HEK293 (cell line): ENCODE measurements at regions not wholly inside any gene's neighbourhood (a gene's known extent, or its start where the extent isn't known, plus 50 kb on each side); places are given as distances from the start of the nearest gene placed in this dataset.

ENCODE experiments used
- CTCF ChIA-PET: fragments of 350-600 bp; formaldehyde crosslinking; extraction: SDS; loops from one replicate; lab custom pipeline; 2021; ENCODE audit warnings: antibody characterized with exemption; lab: Yijun Ruan, JAX
- POLR2A ChIA-PET: fragments of 300-600 bp; formaldehyde crosslinking; extraction: SDS; loops from one replicate; lab custom pipeline; 2020; ENCODE audit warnings: antibody characterized with exemption, inconsistent platforms; lab: Yijun Ruan, JAX
- H3K27ac ChIP-seq: fragments of 200-500 bp; sonication (Bioruptor generic); 2 replicates; pipeline ENCODE4 v1.5.1; 2014; ENCODE audit warnings: low read depth, low read length, control low read depth, inconsistent platforms; ENCODE audit errors: extremely low read depth
- H3K36me3 ChIP-seq, 2 experiments: fragments of 200-500 bp in 1 of 2; sonication (Bioruptor generic) in 1 of 2; 1 replicate in 1 of 2; 2 replicates in 1 of 2; pipeline ENCODE4 v1.5.1; 2014 to 2017; ENCODE audit warnings: inconsistent platforms in 2 of 2, low read length in 2 of 2; ENCODE audit not compliant: control insufficient read depth in 2 of 2, insufficient read depth in 1 of 2
- H3K4me1 ChIP-seq: fragments of 200-500 bp; sonication (Bioruptor generic); 2 replicates; pipeline ENCODE4 v1.5.1; 2014; ENCODE audit warnings: mild to moderate bottlenecking, low read length, inconsistent platforms; ENCODE audit not compliant: control insufficient read depth, insufficient read depth
- H3K4me3 ChIP-seq: 2 replicates; pipeline ENCODE4 v1.5.1; 2011; ENCODE audit warnings: low read depth, mild to moderate bottlenecking, control low read depth, low read length, moderate library complexity
- H3K9me3 ChIP-seq: fragments of 200-500 bp; sonication (Bioruptor generic); 2 replicates; pipeline ENCODE4 v1.5.1; 2014; ENCODE audit warnings: low read depth, low read length, inconsistent platforms; ENCODE audit not compliant: control insufficient read depth, insufficient read depth
- FEZF1 ChIP-seq: fragments of 450-650 bp; formaldehyde crosslinking; IDR thresholded peaks from 2 replicates; pipeline ENCODE4 v1.5.1; 2016; ENCODE audit warnings: missing biosample characterization, missing genetic modification characterization
- KLF16 ChIP-seq: fragments of 450-650 bp; formaldehyde crosslinking; IDR thresholded peaks from 2 replicates; pipeline ENCODE4 v1.5.1; 2017; ENCODE audit warnings: missing biosample characterization, missing genetic modification characterization
- OVOL3 ChIP-seq: fragments of 450-650 bp; formaldehyde crosslinking; IDR thresholded peaks from 2 replicates; pipeline ENCODE4 v1.5.1; 2016; ENCODE audit warnings: missing biosample characterization, missing genetic modification characterization
- PRDM1 ChIP-seq: fragments of 450-650 bp; formaldehyde crosslinking; IDR thresholded peaks from 2 replicates; pipeline ENCODE4; 2016; ENCODE audit warnings: missing biosample characterization, missing genetic modification characterization
- REPIN1 ChIP-seq: fragments of 450-650 bp; formaldehyde crosslinking; IDR thresholded peaks from 2 replicates; pipeline ENCODE4 v1.5.1; 2017; ENCODE audit warnings: missing biosample characterization, missing genetic modification characterization, low read depth
- WT1 ChIP-seq: fragments of 450-650 bp; formaldehyde crosslinking; IDR thresholded peaks from 2 replicates; pipeline ENCODE4 v1.5.1; 2016; ENCODE audit warnings: missing biosample characterization, missing genetic modification characterization
- ZFP69B ChIP-seq: fragments of 450-650 bp; formaldehyde crosslinking; IDR thresholded peaks from 2 replicates; pipeline ENCODE4 v1.5.1; 2016; ENCODE audit warnings: missing biosample characterization, missing genetic modification characterization
- ZNF174 ChIP-seq: fragments of 450-650 bp; formaldehyde crosslinking; IDR thresholded peaks from 2 replicates; pipeline ENCODE4 v1.5.0; 2017; ENCODE audit warnings: missing biosample characterization, mild to moderate bottlenecking, missing genetic modification characterization
- ZNF274 ChIP-seq, 2 experiments: fragments of 200-500 bp in 1 of 2; fragments of 450-650 bp in 1 of 2; sonication (Bioruptor generic) in 1 of 2; formaldehyde crosslinking in 1 of 2; IDR thresholded peaks; 2 replicates each; pipeline versions ENCODE4 v1.5.1 to v1.6.1; 2014 to 2016; ENCODE audit warnings: borderline replicate concordance in 1 of 2, inconsistent platforms in 1 of 2, low read length in 1 of 2, missing biosample characterization in 1 of 2, missing genetic modification characterization in 1 of 2
- ZNF473 ChIP-seq: fragments of 450-650 bp; formaldehyde crosslinking; IDR thresholded peaks from 2 replicates; pipeline ENCODE4 v1.5.1; 2017; ENCODE audit warnings: missing biosample characterization, missing genetic modification characterization
- ZNF521 ChIP-seq: fragments of 450-650 bp; formaldehyde crosslinking; IDR thresholded peaks from 2 replicates; pipeline ENCODE4 v1.5.1; 2017; ENCODE audit warnings: missing biosample characterization, mild to moderate bottlenecking, missing genetic modification characterization
- ZNF555 ChIP-seq: fragments of 450-650 bp; formaldehyde crosslinking; conservative IDR thresholded peaks from 2 replicates; pipeline ENCODE4 v1.5.1; 2017; ENCODE audit warnings: missing biosample characterization, mild to moderate bottlenecking, missing genetic modification characterization, inconsistent platforms
- ZNF558 ChIP-seq: fragments of 450-650 bp; formaldehyde crosslinking; IDR thresholded peaks from 2 replicates; pipeline ENCODE4 v1.5.1; 2016; ENCODE audit warnings: missing biosample characterization, missing genetic modification characterization
- ZNF561 ChIP-seq: fragments of 450-650 bp; IDR thresholded peaks from 2 replicates; pipeline ENCODE4 v1.5.1; 2018; ENCODE audit warnings: missing biosample characterization, missing genetic modification characterization, borderline replicate concordance
- ZNF660 ChIP-seq: fragments of 450-650 bp; IDR thresholded peaks from 2 replicates; pipeline ENCODE4 v1.5.1; 2018; ENCODE audit warnings: missing biosample characterization, mild to moderate bottlenecking, missing genetic modification characterization
- ZNF76 ChIP-seq: fragments of 450-650 bp; formaldehyde crosslinking; IDR thresholded peaks from 2 replicates; pipeline ENCODE4; 2016; ENCODE audit warnings: low read depth, missing biosample characterization, missing genetic modification characterization, borderline replicate concordance
- ZNF792 ChIP-seq: fragments of 450-650 bp; formaldehyde crosslinking; IDR thresholded peaks from 2 replicates; pipeline ENCODE4 v1.5.1; 2016; ENCODE audit warnings: missing biosample characterization, missing genetic modification characterization
- TF ChIP-seq, protein P1 (sequence below): IDR thresholded peaks from 2 replicates; pipeline ENCODE4 v1.6.1; 2011; ENCODE audit warnings: mild to moderate bottlenecking, low read depth, low read length, borderline replicate concordance
- TF ChIP-seq, protein P2 (sequence below): fragments of 450-650 bp; formaldehyde crosslinking; IDR thresholded peaks from 2 replicates; pipeline ENCODE4 v1.5.1; 2016; ENCODE audit warnings: missing biosample characterization, missing genetic modification characterization
- TF ChIP-seq, protein P3 (sequence below): fragments of 450-650 bp; formaldehyde crosslinking; IDR thresholded peaks from 2 replicates; pipeline ENCODE4 v1.5.1; 2017; ENCODE audit warnings: missing biosample characterization, missing genetic modification characterization
- TF ChIP-seq, protein P4 (sequence below): fragments of 450-650 bp; formaldehyde crosslinking; IDR thresholded peaks from 2 replicates; pipeline ENCODE4 v1.5.1; 2016; ENCODE audit warnings: missing biosample characterization, missing genetic modification characterization
- TF ChIP-seq, protein P5 (sequence below): fragments of 450-650 bp; formaldehyde crosslinking; IDR thresholded peaks from 2 replicates; pipeline ENCODE4 v1.5.1; 2016; ENCODE audit warnings: missing biosample characterization, missing genetic modification characterization
- TF ChIP-seq, protein P6 (sequence below): sonication (generic); formaldehyde crosslinking; IDR thresholded peaks from 2 replicates; pipeline ENCODE4 v1.8.1; 2022; ENCODE audit warnings: mild to moderate bottlenecking, moderate library complexity, missing genetic modification reagents

DNA sequence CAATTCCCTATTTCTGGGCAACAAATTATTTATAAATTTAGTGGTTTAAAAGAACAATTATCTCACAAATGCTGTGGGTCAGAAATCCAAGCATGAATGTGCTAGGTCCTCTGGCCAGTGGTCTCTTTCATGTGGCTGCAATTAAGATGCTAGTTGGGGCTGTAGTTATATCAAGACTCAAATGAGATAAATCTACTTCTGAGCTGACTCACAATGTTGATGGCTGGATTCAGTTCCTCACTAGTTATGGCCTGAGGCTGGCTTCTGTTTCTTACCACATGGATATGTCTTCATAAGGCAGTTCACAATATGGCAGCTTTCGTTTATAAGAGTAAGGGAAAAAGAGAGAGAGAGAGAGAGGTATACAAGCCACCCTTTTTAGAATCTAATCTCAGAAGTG is 717.0 kb downstream of the PRELID2 start (continued):
- TF ChIP-seq, protein P1, sequence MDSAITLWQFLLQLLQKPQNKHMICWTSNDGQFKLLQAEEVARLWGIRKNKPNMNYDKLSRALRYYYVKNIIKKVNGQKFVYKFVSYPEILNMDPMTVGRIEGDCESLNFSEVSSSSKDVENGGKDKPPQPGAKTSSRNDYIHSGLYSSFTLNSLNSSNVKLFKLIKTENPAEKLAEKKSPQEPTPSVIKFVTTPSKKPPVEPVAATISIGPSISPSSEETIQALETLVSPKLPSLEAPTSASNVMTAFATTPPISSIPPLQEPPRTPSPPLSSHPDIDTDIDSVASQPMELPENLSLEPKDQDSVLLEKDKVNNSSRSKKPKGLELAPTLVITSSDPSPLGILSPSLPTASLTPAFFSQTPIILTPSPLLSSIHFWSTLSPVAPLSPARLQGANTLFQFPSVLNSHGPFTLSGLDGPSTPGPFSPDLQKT, result no peak
- TF ChIP-seq ZFP69B (tag by site-specific recombination), result no peak
- TF ChIP-seq ZNF521 (tag by site-specific recombination), result no peak

DNA sequence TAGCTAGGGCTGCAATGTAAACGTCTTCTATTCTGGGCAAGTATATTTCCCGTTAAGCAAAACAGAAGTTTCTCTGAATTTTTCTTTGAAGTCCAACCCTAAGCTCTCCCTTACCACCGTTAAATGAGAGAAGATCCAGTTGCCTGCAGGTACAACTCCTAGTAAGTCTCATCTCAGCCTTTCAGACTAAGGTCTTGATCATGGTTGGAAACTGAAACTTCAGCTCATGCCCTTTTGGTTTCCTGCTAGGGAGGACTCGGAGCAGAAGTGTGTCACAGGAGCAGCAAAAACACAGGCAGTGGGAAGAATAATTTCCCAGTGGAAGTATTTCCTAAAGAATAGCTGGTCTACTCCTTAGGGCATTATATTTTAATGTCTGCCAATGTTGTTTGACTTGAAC is 717.9 kb downstream of the PRELID2 start:
- no peak overlapping the region for H3K4me3 ChIP-seq
- POLR2A ChIA-PET, result no interaction called here
- no peaks in the 10 kb centered on the region for H3K4me1 ChIP-seq
- H3K9me3 ChIP-seq, result no peaks in the 10 kb centered on the region
- H3K27ac ChIP-seq, result no peak overlapping the region
- CTCF ChIA-PET, result interaction anchor here (0.7 kb wide), 1 partner anchor 62 kb away, joined by 3 read pairs; no protein-coding TSS in a partner anchor
- TF ChIP-seq, protein P2, sequence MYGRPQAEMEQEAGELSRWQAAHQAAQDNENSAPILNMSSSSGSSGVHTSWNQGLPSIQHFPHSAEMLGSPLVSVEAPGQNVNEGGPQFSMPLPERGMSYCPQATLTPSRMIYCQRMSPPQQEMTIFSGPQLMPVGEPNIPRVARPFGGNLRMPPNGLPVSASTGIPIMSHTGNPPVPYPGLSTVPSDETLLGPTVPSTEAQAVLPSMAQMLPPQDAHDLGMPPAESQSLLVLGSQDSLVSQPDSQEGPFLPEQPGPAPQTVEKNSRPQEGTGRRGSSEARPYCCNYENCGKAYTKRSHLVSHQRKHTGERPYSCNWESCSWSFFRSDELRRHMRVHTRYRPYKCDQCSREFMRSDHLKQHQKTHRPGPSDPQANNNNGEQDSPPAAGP (tag by site-specific recombination), result no peak
- TF ChIP-seq, protein P3, sequence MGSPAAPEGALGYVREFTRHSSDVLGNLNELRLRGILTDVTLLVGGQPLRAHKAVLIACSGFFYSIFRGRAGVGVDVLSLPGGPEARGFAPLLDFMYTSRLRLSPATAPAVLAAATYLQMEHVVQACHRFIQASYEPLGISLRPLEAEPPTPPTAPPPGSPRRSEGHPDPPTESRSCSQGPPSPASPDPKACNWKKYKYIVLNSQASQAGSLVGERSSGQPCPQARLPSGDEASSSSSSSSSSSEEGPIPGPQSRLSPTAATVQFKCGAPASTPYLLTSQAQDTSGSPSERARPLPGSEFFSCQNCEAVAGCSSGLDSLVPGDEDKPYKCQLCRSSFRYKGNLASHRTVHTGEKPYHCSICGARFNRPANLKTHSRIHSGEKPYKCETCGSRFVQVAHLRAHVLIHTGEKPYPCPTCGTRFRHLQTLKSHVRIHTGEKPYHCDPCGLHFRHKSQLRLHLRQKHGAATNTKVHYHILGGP, result no peak
- TF ChIP-seq ZNF555 (tag by site-specific recombination) (no peak), ZNF274 (IDR thresholded peaks at IDR 0.05; ENCODE audit: low read length) (no peak), ZNF274 (tag by site-specific recombination; IDR thresholded peaks at IDR 0.05; ENCODE audit: borderline replicate concordance) (no peak), ZNF473 (tag by site-specific recombination) (no peak), PRDM1 (tag by site-specific recombination) (no peak), KLF16 (no peak), ZNF558 (no peak), ZNF660 (tag by site-specific recombination) (no peak), ZNF174 (tag by site-specific recombination) (no peak), ZNF792 (tag by site-specific recombination) (no peak), ZNF76 (tag by site-specific recombination) (no peak), ZNF561 (tag by site-specific recombination) (no peak)
- TF ChIP-seq, protein P4, sequence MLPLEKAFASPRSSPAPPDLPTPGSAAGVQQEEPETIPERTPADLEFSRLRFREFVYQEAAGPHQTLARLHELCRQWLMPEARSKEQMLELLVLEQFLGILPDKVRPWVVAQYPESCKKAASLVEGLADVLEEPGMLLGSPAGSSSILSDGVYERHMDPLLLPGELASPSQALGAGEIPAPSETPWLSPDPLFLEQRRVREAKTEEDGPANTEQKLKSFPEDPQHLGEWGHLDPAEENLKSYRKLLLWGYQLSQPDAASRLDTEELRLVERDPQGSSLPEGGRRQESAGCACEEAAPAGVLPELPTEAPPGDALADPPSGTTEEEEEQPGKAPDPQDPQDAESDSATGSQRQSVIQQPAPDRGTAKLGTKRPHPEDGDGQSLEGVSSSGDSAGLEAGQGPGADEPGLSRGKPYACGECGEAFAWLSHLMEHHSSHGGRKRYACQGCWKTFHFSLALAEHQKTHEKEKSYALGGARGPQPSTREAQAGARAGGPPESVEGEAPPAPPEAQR (tag by site-specific recombination), result no peak
- no peaks in the 10 kb centered on the region for H3K36me3 ChIP-seq

DNA sequence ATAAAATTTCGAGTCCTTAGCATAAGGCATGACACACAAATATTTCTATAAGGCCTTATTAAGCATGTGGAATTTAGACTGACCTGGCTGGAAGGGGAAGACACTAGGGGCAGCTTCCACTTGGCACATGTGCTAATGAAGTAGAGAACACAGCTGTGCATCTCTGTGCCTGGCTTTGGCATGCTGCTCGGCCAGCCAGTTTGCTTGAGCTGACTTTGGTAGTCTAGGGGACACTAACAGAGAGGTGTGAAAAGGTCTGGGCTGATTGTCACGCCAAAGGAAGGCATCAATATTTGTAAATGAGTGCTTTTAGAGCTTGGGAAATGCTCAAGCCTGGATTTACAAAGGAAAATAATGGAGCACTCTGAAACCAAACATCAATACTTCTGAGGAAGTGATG is 723.7 kb downstream of the PRELID2 start:
- Histone ChIP-seq H3K4me1 (no peaks in the 10 kb centered on the region), H3K36me3 (no peaks in the 10 kb centered on the region), H3K4me3 (no peak overlapping the region), H3K9me3 (no peaks in the 10 kb centered on the region), H3K27ac (no peak overlapping the region)
- CTCF ChIA-PET, result no interaction called here
- POLR2A ChIA-PET, result no interaction called here
- TF ChIP-seq OVOL3 (no peak), REPIN1 (tag by site-specific recombination) (no peak), FEZF1 (tag by site-specific recombination) (no peak), WT1 (no peak)
- TF ChIP-seq, protein P5, sequence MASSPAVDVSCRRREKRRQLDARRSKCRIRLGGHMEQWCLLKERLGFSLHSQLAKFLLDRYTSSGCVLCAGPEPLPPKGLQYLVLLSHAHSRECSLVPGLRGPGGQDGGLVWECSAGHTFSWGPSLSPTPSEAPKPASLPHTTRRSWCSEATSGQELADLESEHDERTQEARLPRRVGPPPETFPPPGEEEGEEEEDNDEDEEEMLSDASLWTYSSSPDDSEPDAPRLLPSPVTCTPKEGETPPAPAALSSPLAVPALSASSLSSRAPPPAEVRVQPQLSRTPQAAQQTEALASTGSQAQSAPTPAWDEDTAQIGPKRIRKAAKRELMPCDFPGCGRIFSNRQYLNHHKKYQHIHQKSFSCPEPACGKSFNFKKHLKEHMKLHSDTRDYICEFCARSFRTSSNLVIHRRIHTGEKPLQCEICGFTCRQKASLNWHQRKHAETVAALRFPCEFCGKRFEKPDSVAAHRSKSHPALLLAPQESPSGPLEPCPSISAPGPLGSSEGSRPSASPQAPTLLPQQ (tag by site-specific recombination), result no peak
- TF ChIP-seq, protein P6, sequence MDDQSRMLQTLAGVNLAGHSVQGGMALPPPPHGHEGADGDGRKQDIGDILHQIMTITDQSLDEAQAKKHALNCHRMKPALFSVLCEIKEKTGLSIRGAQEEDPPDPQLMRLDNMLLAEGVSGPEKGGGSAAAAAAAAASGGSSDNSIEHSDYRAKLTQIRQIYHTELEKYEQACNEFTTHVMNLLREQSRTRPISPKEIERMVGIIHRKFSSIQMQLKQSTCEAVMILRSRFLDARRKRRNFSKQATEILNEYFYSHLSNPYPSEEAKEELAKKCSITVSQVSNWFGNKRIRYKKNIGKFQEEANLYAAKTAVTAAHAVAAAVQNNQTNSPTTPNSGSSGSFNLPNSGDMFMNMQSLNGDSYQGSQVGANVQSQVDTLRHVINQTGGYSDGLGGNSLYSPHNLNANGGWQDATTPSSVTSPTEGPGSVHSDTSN (CRISPR knock-in tag), result no peak
